ENCODE measurements at regions not wholly inside any gene's neighbourhood (a gene's known extent, or its start where the extent isn't known, plus 50 kb on each side); places are given as distances from the start of the nearest gene placed in this dataset.

- no peak for TF ChIP-seq CTCF (IDR thresholded peaks at IDR 0.05)
- TF ChIP-seq POLR2AphosphoS5 (IDR thresholded peaks at IDR 0.05; ENCODE audit: low read depth, low read length), result no peak
- TF ChIP-seq REST (IDR thresholded peaks at IDR 0.05; ENCODE audit: insufficient read depth in 1 of 2, low read depth in 2 of 2, low read length in 1 of 2), result no peak
- no peak for TF ChIP-seq SIN3A (IDR thresholded peaks at IDR 0.05; ENCODE audit: borderline replicate concordance, insufficient read depth, low read depth, low read length)
- no peak for TF ChIP-seq TCF7L2 (IDR thresholded peaks at IDR 0.05; ENCODE audit: low read depth, low read length)
Measured at GRCh38 chr21:32916088-32916487, 109.6 kb upstream of the OLIG2 start.

All from Panc1 (cell line).